ENCODE measurements at regions not wholly inside any gene's neighbourhood (a gene's known extent, or its start where the extent isn't known, plus 50 kb on each side); places are given as distances from the start of the nearest gene placed in this dataset.

- TF ChIP-seq POLR2AphosphoS5 (IDR thresholded peaks at IDR 0.05; ENCODE audit: borderline replicate concordance, low read depth, low read length): no peak
- TF ChIP-seq EZH2 (IDR thresholded peaks at IDR 0.05): no peak
These were observed 100.3 kb downstream of the NDFIP1 start for GRCh38 chr5:142208777-142209312.
